Liver (tissue), 3 donors: ENCODE measurements at regions not wholly inside any gene's neighbourhood (a gene's known extent, or its start where the extent isn't known, plus 50 kb on each side); places are given as distances from the start of the nearest gene placed in this dataset.

Source experiments
- EGR1 ChIP-seq, 2 donors: IDR thresholded peaks; 2 replicates each; pipeline ENCODE4 v1.6.1; 2016 to 2018; ENCODE audit warnings: antibody characterized with exemption in 2 of 2, low read depth in 2 of 2
- FOXA2 ChIP-seq: IDR thresholded peaks from 2 replicates; pipeline ENCODE4 v1.6.1; 2016; ENCODE audit warnings: antibody characterized with exemption
- GABPA ChIP-seq, 2 donors: IDR thresholded peaks in 1 of 2; conservative IDR thresholded peaks in 1 of 2; 2 replicates each; pipeline ENCODE4 v1.6.1; 2016; ENCODE audit warnings: antibody characterized with exemption in 2 of 2, mild to moderate bottlenecking in 1 of 2, moderate library complexity in 1 of 2
- JUND ChIP-seq, 2 donors: IDR thresholded peaks; 2 replicates each; pipeline ENCODE4 v1.6.1; 2016; ENCODE audit warnings: antibody characterized with exemption in 2 of 2
- MAX ChIP-seq: IDR thresholded peaks from 2 replicates; pipeline ENCODE4 v1.6.1; 2016; ENCODE audit warnings: antibody characterized with exemption
- NR2F2 ChIP-seq: IDR thresholded peaks from 2 replicates; pipeline ENCODE4 v1.6.1; 2016; ENCODE audit warnings: antibody characterized with exemption
- RAD21 ChIP-seq, 2 donors: IDR thresholded peaks; 2 replicates each; pipeline ENCODE4 v1.6.1; 2016; ENCODE audit warnings: antibody characterized with exemption in 2 of 2, mild to moderate bottlenecking in 2 of 2
- REST ChIP-seq: IDR thresholded peaks from 2 replicates; pipeline ENCODE4 v1.6.1; 2016; ENCODE audit warnings: antibody characterized with exemption, mild to moderate bottlenecking
- RXRA ChIP-seq, 2 donors: IDR thresholded peaks; 2 replicates each; pipeline ENCODE4 v1.6.1; 2017 to 2018; ENCODE audit warnings: antibody characterized with exemption in 2 of 2, mild to moderate bottlenecking in 1 of 2
- SP1 ChIP-seq: IDR thresholded peaks from 2 replicates; pipeline ENCODE4 v1.6.1; 2018; ENCODE audit warnings: antibody characterized with exemption, mild to moderate bottlenecking
- TAF1 ChIP-seq: conservative IDR thresholded peaks from 2 replicates; pipeline ENCODE4 v1.6.1; 2016; ENCODE audit warnings: antibody characterized with exemption, mild to moderate bottlenecking
- YY1 ChIP-seq: IDR thresholded peaks from 2 replicates; pipeline ENCODE4 v1.6.1; 2016; ENCODE audit warnings: antibody characterized with exemption, mild to moderate bottlenecking
- TF ChIP-seq, protein P1 (sequence below): fragments of 150-350 bp; IDR thresholded peaks from 2 replicates; pipeline ENCODE4 v1.5.1; 2017; ENCODE audit warnings: improper control_type of control experiment, low read depth, low read length; ENCODE audit not compliant: missing input control
- TF ChIP-seq, protein P2 (sequence below): IDR thresholded peaks from 2 replicates; pipeline ENCODE4 v1.6.1; 2016; ENCODE audit warnings: antibody characterized with exemption
- donor health status: healthy.
- donor health status: healthy.

- TF ChIP-seq EGR1 (IDR thresholded peaks at IDR 0.05; ENCODE audit: low read depth in 2 of 2), result no peak
- TF ChIP-seq TAF1, result no peak
- TF ChIP-seq, protein P1, sequence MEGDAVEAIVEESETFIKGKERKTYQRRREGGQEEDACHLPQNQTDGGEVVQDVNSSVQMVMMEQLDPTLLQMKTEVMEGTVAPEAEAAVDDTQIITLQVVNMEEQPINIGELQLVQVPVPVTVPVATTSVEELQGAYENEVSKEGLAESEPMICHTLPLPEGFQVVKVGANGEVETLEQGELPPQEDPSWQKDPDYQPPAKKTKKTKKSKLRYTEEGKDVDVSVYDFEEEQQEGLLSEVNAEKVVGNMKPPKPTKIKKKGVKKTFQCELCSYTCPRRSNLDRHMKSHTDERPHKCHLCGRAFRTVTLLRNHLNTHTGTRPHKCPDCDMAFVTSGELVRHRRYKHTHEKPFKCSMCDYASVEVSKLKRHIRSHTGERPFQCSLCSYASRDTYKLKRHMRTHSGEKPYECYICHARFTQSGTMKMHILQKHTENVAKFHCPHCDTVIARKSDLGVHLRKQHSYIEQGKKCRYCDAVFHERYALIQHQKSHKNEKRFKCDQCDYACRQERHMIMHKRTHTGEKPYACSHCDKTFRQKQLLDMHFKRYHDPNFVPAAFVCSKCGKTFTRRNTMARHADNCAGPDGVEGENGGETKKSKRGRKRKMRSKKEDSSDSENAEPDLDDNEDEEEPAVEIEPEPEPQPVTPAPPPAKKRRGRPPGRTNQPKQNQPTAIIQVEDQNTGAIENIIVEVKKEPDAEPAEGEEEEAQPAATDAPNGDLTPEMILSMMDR, result no peak
- no peak for TF ChIP-seq RAD21 (IDR thresholded peaks at IDR 0.05)
- TF ChIP-seq REST, result no peak
- no peak for TF ChIP-seq NR2F2
- no peak for TF ChIP-seq SP1
- no peak for TF ChIP-seq GABPA (IDR thresholded peaks at IDR 0.05 in 1 of 2, conservative IDR thresholded peaks at IDR 0.05 in 1 of 2)
- TF ChIP-seq JUND (IDR thresholded peaks at IDR 0.05), result no peak
- no peak for TF ChIP-seq YY1
- TF ChIP-seq MAX, result no peak
- TF ChIP-seq, protein P2, sequence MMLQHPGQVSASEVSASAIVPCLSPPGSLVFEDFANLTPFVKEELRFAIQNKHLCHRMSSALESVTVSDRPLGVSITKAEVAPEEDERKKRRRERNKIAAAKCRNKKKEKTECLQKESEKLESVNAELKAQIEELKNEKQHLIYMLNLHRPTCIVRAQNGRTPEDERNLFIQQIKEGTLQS, result no peak
- TF ChIP-seq RXRA (IDR thresholded peaks at IDR 0.05), result no peak
- no peak for TF ChIP-seq FOXA2
These were observed 362.8 kb upstream of the SLC14A2 start for GRCh38 chr18:45252474-45252873.
